B cell (primary cell): ENCODE measurements at regions not wholly inside any gene's neighbourhood (a gene's known extent, or its start where the extent isn't known, plus 50 kb on each side); places are given as distances from the start of the nearest gene placed in this dataset.

Experiments used
- ATAC-seq: fragments of 200-7000 bp; cut with Tn5 transposase; one replicate; pipeline ENCODE4 v1.10.0; 2021; ENCODE audit warnings: low read depth, mild to moderate bottlenecking, moderate number of reproducible peaks, moderate library complexity
- CTCF ChIA-PET: fragments of 350-600 bp; sonication (Branson Sonifier 250); formaldehyde crosslinking; loops from one replicate; lab custom pipeline; 2021; ENCODE audit warnings: antibody characterized with exemption, inconsistent platforms; lab: Charles Lee
- POLR2A ChIA-PET: fragments of 350-600 bp; sonication (Branson Sonifier 250); formaldehyde crosslinking; loops from one replicate; lab custom pipeline; 2021; ENCODE audit warnings: antibody characterized with exemption; lab: Charles Lee
- DNase-seq: peaks from one replicate; pipeline ENCODE4 v3.0.0; 2013
- H2AFZ ChIP-seq: 2 replicates; pipeline ENCODE4 v1.6.1; 2012; ENCODE audit warnings: mild to moderate bottlenecking, low read depth, low read length; ENCODE audit not compliant: insufficient read depth, poor library complexity, severe bottlenecking
- H3K27ac ChIP-seq, 2 donors: 1 replicate in 1 of 2; 2 replicates in 1 of 2; pipeline ENCODE4 v1.5.1; 2012 to 2013; ENCODE audit warnings: low read length in 2 of 2, mild to moderate bottlenecking in 2 of 2, moderate library complexity in 1 of 2
- H3K27me3 ChIP-seq, 4 experiments: fragments of 200-600 bp in 1 of 4; sonication (generic) in 1 of 4; replicated peaks in 1 of 4; 1 replicate in 2 of 4; 2 replicates in 2 of 4; pipeline versions ENCODE4 v1.6.1 to v1.7.0; 2013 to 2016; ENCODE audit warnings: low read length in 3 of 4, mild to moderate bottlenecking in 2 of 4, mixed read lengths in 1 of 4, moderate library complexity in 1 of 4; ENCODE audit not compliant: insufficient read depth in 4 of 4, control insufficient read depth in 3 of 4; ENCODE audit errors: control extremely low read depth in 1 of 4
- H3K36me3 ChIP-seq, 2 experiments: replicated peaks in 1 of 2; 1 replicate in 1 of 2; 2 replicates in 1 of 2; pipeline versions ENCODE4 v1.6.1 to v1.7.1; 2013; ENCODE audit warnings: low read length in 1 of 2; ENCODE audit not compliant: insufficient read depth in 2 of 2, control insufficient read depth in 1 of 2; ENCODE audit errors: control extremely low read depth in 1 of 2, extremely low read depth in 1 of 2
- H3K4me1 ChIP-seq, 2 donors: fragments of 200-600 bp in 1 of 2; sonication (generic) in 1 of 2; 1 replicate in 1 of 2; 2 replicates in 1 of 2; pipeline versions ENCODE4 v1.5.1 to v1.6.1; 2013 to 2017; ENCODE audit warnings: low read length in 2 of 2; ENCODE audit not compliant: control insufficient read depth in 2 of 2, insufficient read depth in 2 of 2
- H3K4me2 ChIP-seq: replicated peaks from 2 replicates; pipeline ENCODE3; 2012; ENCODE audit warnings: mild to moderate bottlenecking, low read depth, low read length; ENCODE audit not compliant: poor library complexity, severe bottlenecking
- H3K4me3 ChIP-seq, 5 experiments: fragments of 200-600 bp in 1 of 5; sonication (generic) in 1 of 5; 1 replicate in 3 of 5; 2 replicates in 2 of 5; pipeline versions ENCODE4 v1.5.1 to v1.7.0; 2011 to 2016; ENCODE audit warnings: low read length in 4 of 5, mild to moderate bottlenecking in 4 of 5, low read depth in 2 of 5, control low read depth in 1 of 5, moderate library complexity in 1 of 5; ENCODE audit not compliant: insufficient read depth in 1 of 5; ENCODE audit errors: control extremely low read depth in 1 of 5, extremely low read depth in 1 of 5
- H3K79me2 ChIP-seq: fragments of 200-600 bp; sonication (generic); one replicate; pipeline ENCODE4 v1.6.0; 2016; ENCODE audit warnings: low read length; ENCODE audit not compliant: control insufficient read depth, insufficient read depth
- H3K9ac ChIP-seq: fragments of 200-600 bp; sonication (generic); 2 replicates; pipeline ENCODE4 v1.6.1; 2017; ENCODE audit warnings: mild to moderate bottlenecking, low read length, moderate library complexity
- H3K9me3 ChIP-seq, 3 donors: one replicate each; pipeline versions ENCODE4 v1.6.1 to v1.7.1; 2013; ENCODE audit warnings: low read length in 2 of 3; ENCODE audit not compliant: control insufficient read depth in 2 of 3, insufficient read depth in 1 of 3; ENCODE audit errors: control extremely low read depth in 1 of 3
- H4K20me1 ChIP-seq: 2 replicates; pipeline ENCODE4 v1.6.0; 2012; ENCODE audit warnings: mild to moderate bottlenecking, low read length; ENCODE audit not compliant: insufficient read depth, control insufficient read depth, poor library complexity, severe bottlenecking
- H3K27ac Mint-ChIP-seq: one replicate; pipeline ENCODE4 v1.8.0; 2021; ENCODE audit warnings: mixed read lengths
- H3K27me3 Mint-ChIP-seq: one replicate; pipeline ENCODE4 v1.8.0; 2021; ENCODE audit warnings: mixed read lengths
- H3K4me1 Mint-ChIP-seq: one replicate; pipeline ENCODE4 v1.8.0; 2021; ENCODE audit warnings: mixed read lengths
- H3K4me3 Mint-ChIP-seq: one replicate; pipeline ENCODE4 v1.8.0; 2021; ENCODE audit warnings: mixed read lengths
- H3K9me3 Mint-ChIP-seq: one replicate; pipeline ENCODE4 v1.8.0; 2022; ENCODE audit warnings: mixed read lengths; ENCODE audit not compliant: insufficient read depth
- CTCF ChIP-seq: fragments of 200-600 bp; IDR thresholded peaks from one replicate; pipeline ENCODE4 v1.8.0; 2022; ENCODE audit warnings: antibody characterized with exemption, mild to moderate bottlenecking
- EZH2 ChIP-seq: IDR thresholded peaks from 2 replicates; pipeline ENCODE4 v1.6.1; 2012; ENCODE audit warnings: borderline replicate concordance, low read depth, mild to moderate bottlenecking, moderate library complexity, low read length; ENCODE audit not compliant: insufficient read depth, poor library complexity, severe bottlenecking
- WGBS: methylation state at CpG from one replicate; pipeline ENCODE4 v1.1.5; 2013; ENCODE audit warnings: missing lambda C conversion rate; ENCODE audit not compliant: insufficient coverage; 5-methylcytosine and 5-hydroxymethylcytosine counted together
- intact Hi-C: fragments of 100-400 bp; cut with micrococcal nuclease; formaldehyde crosslinking; loops from one replicate; pipeline ENCODE4 v1.10.0; 2022

GRCh38 chr5:96196407-96196806 is 234.8 kb upstream of the ELL2 start:
- TF ChIP-seq EZH2 (no peak), CTCF (no peak)
- POLR2A ChIA-PET = no interaction called here

GRCh38 chr5:96195123-96195522 is 233.5 kb upstream of the ELL2 start:
- no peak overlapping the region for H3K9ac ChIP-seq
- no peak overlapping the region for H3K4me2 ChIP-seq
- no peaks in the 10 kb centered on the region for H3K36me3 ChIP-seq
- H3K27ac ChIP-seq = no peak overlapping the region
- H3K4me3 ChIP-seq = no peak overlapping the region
- no peaks in the 10 kb centered on the region for H4K20me1 ChIP-seq
- H3K4me1 ChIP-seq = no peaks in the 10 kb centered on the region
- Mint-ChIP-seq H3K27ac (no peak overlapping the region), H3K4me1 (no peaks in the 10 kb centered on the region), H3K9me3 (no peaks in the 10 kb centered on the region), H3K4me3 (no peak overlapping the region), H3K27me3 (no peaks in the 10 kb centered on the region)
- no peaks in the 10 kb centered on the region for H3K79me2 ChIP-seq
- H2AFZ ChIP-seq = no peak overlapping the region
- DNase-seq = no peak
- intact Hi-C loops = no loop called here
- no peaks in the 10 kb centered on the region for H3K27me3 ChIP-seq
- no peak for ATAC-seq
- no CpG with 5 or more reads among the region's 1 CpG for WGBS
- ChIA-PET CTCF (no interaction called here), POLR2A (no interaction called here)
- no peaks in the 10 kb centered on the region for H3K9me3 ChIP-seq
- TF ChIP-seq EZH2 (no peak), CTCF (no peak)

More at GRCh38 chr5:96196407-96196806, 234.8 kb upstream of the ELL2 start:
- no peak overlapping the region for H3K9ac ChIP-seq
- H3K4me3 ChIP-seq = no peak overlapping the region
- intact Hi-C loops = no loop called here
- H3K4me2 ChIP-seq = no peak overlapping the region
- no peak overlapping the region for H3K4me3 Mint-ChIP-seq
- H3K27me3 Mint-ChIP-seq = no peaks in the 10 kb centered on the region
- DNase-seq = no peak
- H3K9me3 ChIP-seq = no peaks in the 10 kb centered on the region
- H3K79me2 ChIP-seq = no peaks in the 10 kb centered on the region
- no peaks in the 10 kb centered on the region for H3K36me3 ChIP-seq
- H3K4me1 Mint-ChIP-seq = no peaks in the 10 kb centered on the region
- H3K9me3 Mint-ChIP-seq = no peaks in the 10 kb centered on the region
- no peak overlapping the region for H3K27ac Mint-ChIP-seq
- no peaks in the 10 kb centered on the region for H3K27me3 ChIP-seq
- WGBS = 100% methylated on average over 1 of the region's 4 CpGs
- no peak overlapping the region for H2AFZ ChIP-seq
- no peaks in the 10 kb centered on the region for H3K4me1 ChIP-seq
- CTCF ChIA-PET = no interaction called here
- no peak for ATAC-seq
- no peak overlapping the region for H3K27ac ChIP-seq
- H4K20me1 ChIP-seq = no peaks in the 10 kb centered on the region
